OCI-LY3 (cell line): ENCODE measurements at regions not wholly inside any gene's neighbourhood (a gene's known extent, or its start where the extent isn't known, plus 50 kb on each side); places are given as distances from the start of the nearest gene placed in this dataset.

Source experiments
- EZH2phosphoT487 ChIP-seq: fragments of 200-600 bp; shearing (Covaris generic); IDR thresholded peaks from 2 replicates; pipeline ENCODE4 v1.6.1; 2018; ENCODE audit warnings: antibody characterized with exemption, mixed run types, low read depth
- TF ChIP-seq, protein P1 (sequence below): fragments of 200-600, 300-600 bp; sonication (generic); IDR thresholded peaks from 2 replicates; pipeline ENCODE4 v1.5.1; 2014; ENCODE audit warnings: antibody characterized with exemption, low read length, low read depth

DNA sequence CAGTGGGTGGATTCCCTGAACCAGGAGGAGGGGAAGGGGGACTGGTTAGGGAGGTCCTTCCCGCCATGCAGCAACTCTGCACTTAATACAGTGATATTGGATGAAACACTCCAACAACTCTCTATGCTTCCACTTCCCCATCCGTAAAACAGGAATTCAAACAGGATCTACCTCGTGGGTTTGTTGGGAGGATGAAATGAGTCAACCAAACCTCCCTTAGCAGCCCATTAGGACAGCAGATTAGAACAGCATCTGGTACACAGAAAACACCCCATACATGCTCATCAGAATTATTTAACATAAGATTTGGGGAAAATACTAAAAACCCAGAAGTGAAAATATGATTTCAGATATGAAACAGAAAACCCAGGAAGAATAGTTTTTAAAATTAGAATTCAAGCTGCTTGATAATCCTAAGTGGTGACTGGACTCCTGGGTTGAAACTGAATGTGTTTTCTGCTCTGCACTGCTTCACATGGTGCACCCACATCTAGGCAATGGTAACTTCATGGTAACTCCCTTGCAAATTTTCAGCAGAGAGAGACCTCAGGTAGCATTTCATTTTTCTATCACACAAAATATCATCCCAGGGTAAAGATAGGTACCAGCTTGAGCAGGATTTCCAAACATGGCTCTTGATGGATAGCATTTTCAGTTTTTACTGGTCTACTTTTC, 326.8 kb upstream of the FRG2C start:
- TF ChIP-seq, protein P1, sequence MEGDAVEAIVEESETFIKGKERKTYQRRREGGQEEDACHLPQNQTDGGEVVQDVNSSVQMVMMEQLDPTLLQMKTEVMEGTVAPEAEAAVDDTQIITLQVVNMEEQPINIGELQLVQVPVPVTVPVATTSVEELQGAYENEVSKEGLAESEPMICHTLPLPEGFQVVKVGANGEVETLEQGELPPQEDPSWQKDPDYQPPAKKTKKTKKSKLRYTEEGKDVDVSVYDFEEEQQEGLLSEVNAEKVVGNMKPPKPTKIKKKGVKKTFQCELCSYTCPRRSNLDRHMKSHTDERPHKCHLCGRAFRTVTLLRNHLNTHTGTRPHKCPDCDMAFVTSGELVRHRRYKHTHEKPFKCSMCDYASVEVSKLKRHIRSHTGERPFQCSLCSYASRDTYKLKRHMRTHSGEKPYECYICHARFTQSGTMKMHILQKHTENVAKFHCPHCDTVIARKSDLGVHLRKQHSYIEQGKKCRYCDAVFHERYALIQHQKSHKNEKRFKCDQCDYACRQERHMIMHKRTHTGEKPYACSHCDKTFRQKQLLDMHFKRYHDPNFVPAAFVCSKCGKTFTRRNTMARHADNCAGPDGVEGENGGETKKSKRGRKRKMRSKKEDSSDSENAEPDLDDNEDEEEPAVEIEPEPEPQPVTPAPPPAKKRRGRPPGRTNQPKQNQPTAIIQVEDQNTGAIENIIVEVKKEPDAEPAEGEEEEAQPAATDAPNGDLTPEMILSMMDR, result no peak
- TF ChIP-seq EZH2phosphoT487, result no peak; the same call in 1 of the 2 replicates
